ENCODE measurements at regions not wholly inside any gene's neighbourhood (a gene's known extent, or its start where the extent isn't known, plus 50 kb on each side); places are given as distances from the start of the nearest gene placed in this dataset.
"Not testable (repeated sequence)": the region's sequence is repeated elsewhere in the genome, so short reads cannot be mapped to it uniquely, and the experiment has no call there.

- no peaks in the 10 kb centered on the region for H3K27me3 Mint-ChIP-seq
- peaks cover 4% of the 10 kb centered on the region for H3K9me3 Mint-ChIP-seq
- no peaks in the 10 kb centered on the region for H3K36me3 Mint-ChIP-seq
- no peak overlapping the region for H3K27ac Mint-ChIP-seq
- no peaks in the 10 kb centered on the region for H3K4me1 Mint-ChIP-seq (ENCODE audit: low read depth in 2 of 2)
- no peak for DNase-seq (ENCODE audit: low spot score)
- no peak for ATAC-seq
- H3K4me3 Mint-ChIP-seq = no peak overlapping the region
Measured at GRCh38 chr12:88365403-88365802, 214.9 kb downstream of the KITLG start.

- Mint-ChIP-seq H3K27me3 (no peaks in the 10 kb centered on the region), H3K27ac (no peak overlapping the region), H3K4me3 (no peak overlapping the region), H3K9me3 (peaks cover 4% of the 10 kb centered on the region), H3K4me1 (ENCODE audit: low read depth in 2 of 2) (no peaks in the 10 kb centered on the region), H3K36me3 (no peaks in the 10 kb centered on the region)
- ATAC-seq = no peak
- DNase-seq (ENCODE audit: low spot score) = no peak
Measured at GRCh38 chr12:88366101-88366500, 214.2 kb downstream of the KITLG start.

GRCh38 chr12:88367231-88367630 is 213.0 kb downstream of the KITLG start:
- H3K4me1 Mint-ChIP-seq (ENCODE audit: low read depth in 2 of 2) = no peaks in the 10 kb centered on the region
- no peaks in the 10 kb centered on the region for H3K27me3 Mint-ChIP-seq
- ATAC-seq = no peak
- no peak overlapping the region for H3K4me3 Mint-ChIP-seq
- DNase-seq (ENCODE audit: low spot score) = no peak
- no peaks in the 10 kb centered on the region for H3K36me3 Mint-ChIP-seq
- H3K9me3 Mint-ChIP-seq = no peaks in the 10 kb centered on the region
- H3K27ac Mint-ChIP-seq = no peak overlapping the region

- H3K4me1 Mint-ChIP-seq (ENCODE audit: low read depth in 2 of 2); H3K36me3 Mint-ChIP-seq; H3K9me3 Mint-ChIP-seq; H3K4me3 Mint-ChIP-seq; ATAC-seq; H3K27me3 Mint-ChIP-seq; H3K27ac Mint-ChIP-seq; DNase-seq (ENCODE audit: low spot score): not testable (repeated sequence)
Measured at GRCh38 chr12:88368077-88368476, 212.2 kb downstream of the KITLG start.

- peaks cover 2% of the 10 kb centered on the region for H3K9me3 Mint-ChIP-seq
Measured at GRCh38 chr12:88371416-88372183, 208.7 kb downstream of the KITLG start.

GRCh38 chr12:88375306-88376305 is 204.7 kb downstream of the KITLG start:
- Mint-ChIP-seq H3K36me3 (no peaks in the 10 kb centered on the region), H3K9me3 (peaks cover 6% of the 10 kb centered on the region), H3K4me3 (no peak overlapping the region), H3K27ac (no peak overlapping the region), H3K27me3 (no peaks in the 10 kb centered on the region), H3K4me1 (ENCODE audit: low read depth in 2 of 2) (no peaks in the 10 kb centered on the region)
- no peak for DNase-seq (ENCODE audit: low spot score)
- ATAC-seq = no peak

More at GRCh38 chr12:88371416-88372183, 208.7 kb downstream of the KITLG start:
- Mint-ChIP-seq H3K4me3 (no peak overlapping the region), H3K27ac (no peak overlapping the region), H3K4me1 (ENCODE audit: low read depth in 2 of 2) (no peaks in the 10 kb centered on the region), H3K27me3 (no peaks in the 10 kb centered on the region), H3K36me3 (no peaks in the 10 kb centered on the region)
- no peak for DNase-seq (ENCODE audit: low spot score)
- no peak for ATAC-seq

GRCh38 chr12:88377973-88378372 is 202.3 kb downstream of the KITLG start:
- Mint-ChIP-seq H3K9me3 (peaks cover 11% of the 10 kb centered on the region), H3K36me3 (no peaks in the 10 kb centered on the region), H3K27me3 (no peaks in the 10 kb centered on the region), H3K27ac (no peak overlapping the region), H3K4me1 (ENCODE audit: low read depth in 2 of 2) (no peaks in the 10 kb centered on the region), H3K4me3 (no peak overlapping the region)
- ATAC-seq (no peak), DNase-seq (ENCODE audit: low spot score) (no peak)

- DNase-seq (ENCODE audit: low spot score) = no peak
- Mint-ChIP-seq H3K4me3 (no peak overlapping the region), H3K27me3 (no peaks in the 10 kb centered on the region), H3K36me3 (no peaks in the 10 kb centered on the region), H3K27ac (no peak overlapping the region), H3K4me1 (ENCODE audit: low read depth in 2 of 2) (no peaks in the 10 kb centered on the region), H3K9me3 (peaks cover 10% of the 10 kb centered on the region)
- no peak for ATAC-seq
Measured at GRCh38 chr12:88381466-88381865, 198.8 kb downstream of the KITLG start.

- no peak for ATAC-seq
- no peak overlapping the region for H3K27ac Mint-ChIP-seq
- H3K36me3 Mint-ChIP-seq = no peaks in the 10 kb centered on the region
- H3K4me3 Mint-ChIP-seq = no peak overlapping the region
- no peaks in the 10 kb centered on the region for H3K4me1 Mint-ChIP-seq (ENCODE audit: low read depth in 2 of 2)
- H3K27me3 Mint-ChIP-seq = no peaks in the 10 kb centered on the region
- peaks cover 5% of the 10 kb centered on the region for H3K9me3 Mint-ChIP-seq
- no peak for DNase-seq (ENCODE audit: low spot score)
Measured at GRCh38 chr12:88383405-88383804, 196.9 kb downstream of the KITLG start.

- H3K9me3 Mint-ChIP-seq = peaks cover 6% of the 10 kb centered on the region
- no peaks in the 10 kb centered on the region for H3K36me3 Mint-ChIP-seq
- no peaks in the 10 kb centered on the region for H3K27me3 Mint-ChIP-seq
- ATAC-seq = no peak
- H3K27ac Mint-ChIP-seq = no peak overlapping the region
- H3K4me3 Mint-ChIP-seq = no peak overlapping the region
- no peak for DNase-seq (ENCODE audit: low spot score)
- H3K4me1 Mint-ChIP-seq (ENCODE audit: low read depth in 2 of 2) = no peaks in the 10 kb centered on the region
Measured at GRCh38 chr12:88388566-88389540, 191.4 kb downstream of the KITLG start.

GRCh38 chr12:88390811-88391210 is 189.5 kb downstream of the KITLG start:
- H3K27ac Mint-ChIP-seq = no peak overlapping the region
- DNase-seq (ENCODE audit: low spot score) (no peak), ATAC-seq (no peak)
- peaks cover 6% of the 10 kb centered on the region for H3K9me3 Mint-ChIP-seq
- H3K27me3 Mint-ChIP-seq = no peaks in the 10 kb centered on the region
- H3K4me3 Mint-ChIP-seq = no peak overlapping the region
- no peaks in the 10 kb centered on the region for H3K36me3 Mint-ChIP-seq
- no peaks in the 10 kb centered on the region for H3K4me1 Mint-ChIP-seq (ENCODE audit: low read depth in 2 of 2)

- H3K27me3 Mint-ChIP-seq = no peaks in the 10 kb centered on the region
- no peak for ATAC-seq
- H3K4me1 Mint-ChIP-seq (ENCODE audit: low read depth in 2 of 2) = no peaks in the 10 kb centered on the region
- no peak overlapping the region for H3K27ac Mint-ChIP-seq
- H3K4me3 Mint-ChIP-seq = no peak overlapping the region
- no peak for DNase-seq (ENCODE audit: low spot score)
- no peaks in the 10 kb centered on the region for H3K36me3 Mint-ChIP-seq
- peaks cover 6% of the 10 kb centered on the region for H3K9me3 Mint-ChIP-seq
Measured at GRCh38 chr12:88391556-88391955, 188.7 kb downstream of the KITLG start.

GRCh38 chr12:88393017-88393767 is 187.1 kb downstream of the KITLG start:
- ATAC-seq = no peak
- H3K4me3 Mint-ChIP-seq = no peak overlapping the region

More at GRCh38 chr12:88393017-88393767, 187.1 kb downstream of the KITLG start:
- H3K36me3 Mint-ChIP-seq = no peaks in the 10 kb centered on the region
- H3K27me3 Mint-ChIP-seq = no peaks in the 10 kb centered on the region
- no peak overlapping the region for H3K27ac Mint-ChIP-seq
- H3K4me1 Mint-ChIP-seq (ENCODE audit: low read depth in 2 of 2) = no peaks in the 10 kb centered on the region
- no peak for DNase-seq (ENCODE audit: low spot score)
- H3K9me3 Mint-ChIP-seq = peaks cover 6% of the 10 kb centered on the region

Data from natural killer cell treated with Interleukin-12 subunit alpha and Interleukin-12 subunit beta and Interleukin-15 and Interleukin-18, amount 100 ng/mL, for 72 hours (primary cell).